IPS-15b (cell line): ENCODE measurements at regions not wholly inside any gene's neighbourhood (a gene's known extent, or its start where the extent isn't known, plus 50 kb on each side); places are given as distances from the start of the nearest gene placed in this dataset.

Source experiments
- H3K27me3 ChIP-seq: one replicate; pipeline ENCODE4 v1.6.1; 2013; ENCODE audit warnings: low read length; ENCODE audit not compliant: control insufficient read depth, insufficient read depth
- H3K36me3 ChIP-seq: one replicate; pipeline ENCODE4 v1.6.1; 2013; ENCODE audit warnings: low read length; ENCODE audit not compliant: control insufficient read depth, insufficient read depth
- H3K4me1 ChIP-seq: one replicate; pipeline ENCODE4 v1.6.1; 2013; ENCODE audit warnings: mild to moderate bottlenecking, low read length; ENCODE audit not compliant: control insufficient read depth, insufficient read depth
- H3K4me3 ChIP-seq: one replicate; pipeline ENCODE4 v1.5.1; 2013; ENCODE audit warnings: low read depth, low read length
- H3K9ac ChIP-seq: one replicate; pipeline ENCODE4 v1.6.1; 2013; ENCODE audit warnings: low read depth, mild to moderate bottlenecking, low read length
- H3K9me3 ChIP-seq: one replicate; pipeline ENCODE4 v1.6.1; 2013; ENCODE audit warnings: mild to moderate bottlenecking, low read length; ENCODE audit not compliant: control insufficient read depth, insufficient read depth

DNA sequence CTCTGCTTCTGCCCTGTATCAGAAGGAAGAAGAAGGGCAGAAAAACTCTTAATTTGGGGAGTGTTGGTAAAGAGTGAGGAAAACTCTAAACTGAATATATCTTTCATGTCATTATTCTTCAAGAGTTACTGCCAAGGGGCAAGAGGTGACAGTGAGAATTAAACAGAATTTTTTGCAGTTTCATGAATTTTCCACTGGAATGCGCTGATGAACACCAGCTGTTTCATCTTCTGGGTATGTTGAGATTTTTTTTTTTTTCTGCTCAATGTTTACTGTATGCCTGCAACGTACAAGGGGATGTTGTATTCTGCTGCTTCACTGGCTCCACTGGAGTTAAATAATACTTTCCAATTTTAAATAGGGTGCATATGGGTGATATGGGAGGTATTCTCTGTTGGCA is 117.8 kb downstream of the FAM76B start:
- no peaks in the 10 kb centered on the region for H3K36me3 ChIP-seq
- no peaks in the 10 kb centered on the region for H3K27me3 ChIP-seq
- no peaks in the 10 kb centered on the region for H3K4me1 ChIP-seq
- no peak overlapping the region for H3K9ac ChIP-seq
- H3K4me3 ChIP-seq = no peak overlapping the region
- H3K9me3 ChIP-seq = no peaks in the 10 kb centered on the region

DNA sequence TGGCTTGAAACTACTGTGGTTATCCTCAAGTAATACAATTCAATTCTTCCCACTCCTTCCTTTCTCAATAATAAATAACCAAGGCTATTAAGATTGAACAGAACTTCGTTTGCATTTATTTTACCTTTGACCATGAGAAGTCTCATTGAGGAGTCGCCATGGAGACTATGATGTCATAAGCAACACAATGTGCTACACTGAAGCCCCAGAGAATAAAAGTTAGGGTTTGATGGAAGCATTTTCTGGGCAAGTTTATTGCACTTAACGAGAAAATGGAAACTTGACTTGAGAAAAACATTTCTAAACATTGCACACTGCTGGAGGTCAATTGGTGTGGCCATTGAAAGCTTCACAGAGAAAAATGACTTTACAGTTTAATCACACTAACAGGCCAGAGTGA is 121.5 kb downstream of the FAM76B start:
- Histone ChIP-seq H3K4me1 (no peaks in the 10 kb centered on the region), H3K27me3 (no peaks in the 10 kb centered on the region), H3K9ac (no peak overlapping the region), H3K4me3 (no peak overlapping the region), H3K36me3 (no peaks in the 10 kb centered on the region), H3K9me3 (no peaks in the 10 kb centered on the region)

DNA sequence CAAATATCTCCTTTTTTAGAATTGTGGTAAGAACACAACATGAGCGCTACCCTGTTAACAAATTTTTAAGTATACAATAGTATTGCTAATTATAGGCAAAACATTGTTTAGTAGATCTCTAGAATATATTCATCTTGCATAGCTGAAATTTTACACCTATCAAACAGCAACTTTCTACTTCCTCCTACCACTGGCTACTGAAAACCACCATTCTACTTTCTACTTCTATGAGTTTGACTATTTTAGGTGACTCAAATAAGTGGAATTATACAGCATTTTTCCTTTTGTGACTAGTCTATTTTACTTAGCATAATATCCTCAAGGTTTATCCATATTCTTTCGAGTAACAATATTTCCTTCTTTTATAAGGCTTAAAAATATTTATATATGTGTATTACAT is 128.4 kb downstream of the FAM76B start:
- no peak overlapping the region for H3K9ac ChIP-seq
- H3K36me3 ChIP-seq = no peaks in the 10 kb centered on the region
- no peaks in the 10 kb centered on the region for H3K4me1 ChIP-seq
- no peaks in the 10 kb centered on the region for H3K27me3 ChIP-seq
- no peaks in the 10 kb centered on the region for H3K9me3 ChIP-seq
- no peak overlapping the region for H3K4me3 ChIP-seq

DNA sequence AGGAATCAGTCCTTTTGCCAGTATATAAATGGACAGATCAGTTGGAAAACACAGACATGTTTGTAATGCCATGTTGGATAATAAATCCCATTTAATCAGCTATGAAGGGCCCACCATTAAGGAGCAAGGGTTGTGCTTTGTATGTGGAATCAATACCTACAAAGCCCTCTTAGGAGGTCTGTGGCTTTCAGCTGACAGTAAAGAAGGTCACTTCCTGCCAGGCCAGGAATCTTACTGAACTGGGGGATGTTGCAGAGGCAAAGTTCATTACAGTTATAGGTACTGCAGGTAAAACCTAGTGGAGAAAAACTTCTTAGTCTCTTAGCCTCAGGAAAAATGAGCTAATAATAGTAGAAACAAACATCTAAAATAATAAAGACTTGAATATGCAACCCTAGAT is 129.5 kb downstream of the FAM76B start:
- no peak overlapping the region for H3K9ac ChIP-seq
- no peaks in the 10 kb centered on the region for H3K9me3 ChIP-seq
- no peaks in the 10 kb centered on the region for H3K4me1 ChIP-seq
- no peak overlapping the region for H3K4me3 ChIP-seq
- H3K36me3 ChIP-seq = no peaks in the 10 kb centered on the region
- no peaks in the 10 kb centered on the region for H3K27me3 ChIP-seq

DNA sequence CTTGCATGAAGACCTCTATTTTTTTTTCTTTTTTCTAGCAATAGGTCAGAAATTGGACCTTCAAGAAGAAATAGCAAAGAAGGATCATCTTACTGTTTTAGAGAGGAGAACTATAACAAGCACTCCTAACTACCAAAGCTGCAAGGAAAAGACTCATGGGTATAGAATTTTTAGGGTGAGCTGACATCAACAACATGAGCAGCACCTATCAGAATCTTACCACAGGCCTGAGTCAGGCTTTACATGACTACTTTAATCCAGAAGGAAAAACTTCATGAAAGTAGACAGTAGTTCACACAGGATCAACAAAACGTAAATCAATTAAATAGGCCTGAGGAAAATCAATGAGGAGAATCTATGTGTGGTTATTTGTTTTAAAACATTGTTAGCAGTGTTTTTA is 130.5 kb downstream of the FAM76B start:
- no peaks in the 10 kb centered on the region for H3K36me3 ChIP-seq
- H3K27me3 ChIP-seq = no peaks in the 10 kb centered on the region
- no peaks in the 10 kb centered on the region for H3K9me3 ChIP-seq
- H3K9ac ChIP-seq = no peak overlapping the region
- H3K4me3 ChIP-seq = no peak overlapping the region
- H3K4me1 ChIP-seq = no peaks in the 10 kb centered on the region

DNA sequence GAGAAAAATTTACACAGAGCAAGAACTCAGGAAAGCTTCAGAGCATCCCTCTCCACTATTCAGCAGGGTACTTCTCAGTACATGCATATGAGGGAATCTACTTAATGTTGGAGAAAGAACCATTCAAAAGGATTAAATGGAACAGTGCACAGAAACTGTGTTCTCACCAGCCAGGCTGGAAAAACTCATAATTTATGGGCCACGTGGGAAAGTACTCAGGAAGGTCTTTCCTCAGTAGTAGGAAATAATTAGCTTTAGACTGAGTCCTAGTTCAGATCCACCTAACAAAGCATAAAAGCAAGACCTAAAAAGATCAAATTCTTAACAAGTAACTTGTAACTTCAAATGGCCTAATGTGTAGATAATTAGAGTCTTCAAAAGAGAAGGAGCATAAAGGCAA is 134.0 kb downstream of the FAM76B start:
- no peaks in the 10 kb centered on the region for H3K4me1 ChIP-seq
- no peaks in the 10 kb centered on the region for H3K9me3 ChIP-seq
- H3K36me3 ChIP-seq = no peaks in the 10 kb centered on the region
- H3K4me3 ChIP-seq = no peak overlapping the region
- no peaks in the 10 kb centered on the region for H3K27me3 ChIP-seq
- no peak overlapping the region for H3K9ac ChIP-seq

DNA sequence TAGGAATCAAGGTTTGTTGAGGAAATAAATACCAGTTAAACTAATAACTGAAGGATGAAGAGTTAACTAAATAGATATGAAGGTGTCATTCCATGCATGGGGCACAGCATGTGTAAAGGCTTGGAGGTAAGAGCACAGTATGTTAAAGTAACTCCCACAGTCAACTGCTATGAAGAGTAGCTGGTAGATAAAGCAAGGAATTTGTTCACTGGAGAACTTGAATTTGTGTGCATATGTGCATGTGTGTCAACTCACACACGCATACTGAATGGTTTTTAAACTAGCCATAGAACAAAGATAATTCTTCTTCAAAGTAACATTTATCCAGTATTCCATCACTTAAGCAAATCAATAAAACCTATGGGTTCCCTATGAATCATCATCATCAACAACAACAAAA is 135.9 kb downstream of the FAM76B start:
- Histone ChIP-seq H3K36me3 (no peaks in the 10 kb centered on the region), H3K9ac (no peak overlapping the region), H3K4me1 (no peaks in the 10 kb centered on the region), H3K9me3 (no peaks in the 10 kb centered on the region), H3K4me3 (no peak overlapping the region), H3K27me3 (no peaks in the 10 kb centered on the region)

DNA sequence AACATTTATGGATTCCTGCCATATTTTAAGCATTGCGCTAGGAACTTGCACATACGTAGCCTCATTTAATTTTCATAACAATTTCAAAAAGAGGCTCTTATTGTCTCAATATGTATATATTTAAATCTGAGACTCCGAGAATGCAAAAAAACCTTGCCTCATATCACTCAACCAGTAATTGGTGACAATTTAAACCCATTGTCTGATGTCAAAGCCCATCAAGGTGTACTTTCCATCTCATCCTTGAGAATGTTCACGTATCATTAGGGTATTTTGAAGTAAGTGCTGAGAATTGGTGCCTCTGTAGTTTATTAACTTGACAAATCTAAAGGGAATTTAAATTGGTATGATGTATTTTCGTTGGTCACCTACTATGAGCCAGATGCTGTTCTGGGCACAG is 136.5 kb downstream of the FAM76B start:
- H3K4me1 ChIP-seq = no peaks in the 10 kb centered on the region
- no peak overlapping the region for H3K9ac ChIP-seq
- H3K36me3 ChIP-seq = no peaks in the 10 kb centered on the region
- H3K9me3 ChIP-seq = no peaks in the 10 kb centered on the region
- no peaks in the 10 kb centered on the region for H3K27me3 ChIP-seq
- no peak overlapping the region for H3K4me3 ChIP-seq

DNA sequence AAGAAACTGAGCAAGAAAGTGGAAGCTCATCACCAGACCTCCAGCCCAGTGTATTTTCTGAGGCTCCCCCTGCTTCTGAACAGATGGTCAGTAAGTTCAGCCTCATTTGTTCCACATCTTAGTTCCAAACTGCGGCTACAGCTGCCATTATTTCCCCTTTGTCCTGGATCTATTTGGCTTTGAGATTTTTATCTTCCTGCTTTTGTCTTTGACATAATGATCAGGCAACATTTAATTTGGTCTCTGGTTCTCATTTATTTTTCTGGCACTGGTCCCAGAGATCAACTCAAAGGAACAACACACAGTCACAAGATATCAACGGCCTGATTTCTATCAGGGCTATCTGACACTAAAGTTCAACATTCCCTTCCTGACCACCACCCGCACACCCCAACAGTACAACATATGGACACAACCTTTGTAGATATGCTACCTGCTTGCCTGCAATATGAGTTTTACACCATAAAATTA is 137.5 kb downstream of the FAM76B start:
- H3K4me1 ChIP-seq = no peaks in the 10 kb centered on the region
- H3K4me3 ChIP-seq = no peak overlapping the region
- H3K36me3 ChIP-seq = no peaks in the 10 kb centered on the region
- H3K9ac ChIP-seq = no peak overlapping the region
- no peaks in the 10 kb centered on the region for H3K27me3 ChIP-seq
- no peaks in the 10 kb centered on the region for H3K9me3 ChIP-seq

DNA sequence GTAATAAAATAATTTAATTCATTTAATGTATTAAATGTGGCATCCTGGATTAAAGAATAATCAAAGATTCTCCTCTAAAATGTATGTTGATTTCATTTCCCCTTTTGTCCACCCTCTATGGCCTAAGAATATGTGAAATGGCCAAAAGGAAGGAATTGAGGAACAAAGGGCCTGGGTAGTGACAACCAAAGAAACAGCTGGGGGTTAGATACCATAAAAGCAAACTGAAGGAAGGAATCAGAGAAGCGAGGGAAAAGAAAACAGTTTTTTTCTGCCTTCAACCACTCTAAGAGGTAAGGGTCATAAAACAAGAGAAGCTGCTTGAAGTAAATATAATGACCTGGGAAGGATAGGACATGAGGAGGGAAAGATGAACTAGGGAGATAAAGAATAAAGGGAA is 139.3 kb downstream of the FAM76B start:
- no peak overlapping the region for H3K4me3 ChIP-seq
- no peak overlapping the region for H3K9ac ChIP-seq
- no peaks in the 10 kb centered on the region for H3K36me3 ChIP-seq

DNA sequence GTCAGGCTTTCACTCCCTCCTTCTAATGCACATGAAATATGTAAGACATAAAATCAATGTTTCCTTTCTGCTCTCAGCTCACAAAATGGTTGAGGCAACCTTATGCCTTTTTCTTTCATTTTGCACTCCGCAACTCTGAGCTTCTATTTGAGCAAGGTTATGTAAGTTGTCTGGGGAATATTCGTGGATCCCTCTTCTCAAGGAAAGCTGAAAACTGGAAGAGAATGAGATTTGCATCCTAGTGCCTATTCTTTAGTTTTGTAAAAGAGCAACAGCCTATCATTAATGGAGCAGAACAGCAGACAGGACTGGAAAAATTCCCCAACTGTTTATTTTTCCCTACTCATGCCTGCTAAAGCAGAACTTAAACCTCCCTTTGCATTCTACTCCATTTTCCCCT is 141.7 kb downstream of the FAM76B start:
- no peak overlapping the region for H3K4me3 ChIP-seq

More for the DNA sequence above, 139.3 kb downstream of the FAM76B start:
- Histone ChIP-seq H3K4me1 (no peaks in the 10 kb centered on the region), H3K27me3 (no peaks in the 10 kb centered on the region), H3K9me3 (no peaks in the 10 kb centered on the region)

DNA sequence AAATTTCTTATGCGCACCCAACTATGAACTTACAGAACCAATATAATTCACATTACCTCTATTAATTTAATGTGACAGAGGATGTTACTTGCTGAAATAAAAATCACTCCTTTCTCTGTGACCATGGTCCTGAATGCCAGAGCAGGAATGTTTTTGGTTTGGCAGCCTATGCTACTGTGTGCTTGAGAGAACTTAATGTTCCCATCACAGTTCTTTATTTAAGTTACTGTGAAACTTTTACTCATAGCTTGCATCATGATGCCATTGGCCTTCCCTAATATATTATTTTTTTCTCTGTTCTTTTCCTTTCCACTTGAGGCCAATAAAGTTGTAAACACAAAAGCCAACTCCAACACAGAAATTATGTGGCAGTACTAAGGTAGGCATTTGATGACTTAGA is 142.2 kb downstream of the FAM76B start:
- H3K27me3 ChIP-seq = no peaks in the 10 kb centered on the region
- H3K9ac ChIP-seq = no peak overlapping the region
- no peaks in the 10 kb centered on the region for H3K4me1 ChIP-seq
- H3K36me3 ChIP-seq = no peaks in the 10 kb centered on the region
- no peaks in the 10 kb centered on the region for H3K9me3 ChIP-seq
- no peak overlapping the region for H3K4me3 ChIP-seq

More for the DNA sequence above, 141.7 kb downstream of the FAM76B start:
- Histone ChIP-seq H3K9me3 (no peaks in the 10 kb centered on the region), H3K36me3 (no peaks in the 10 kb centered on the region), H3K9ac (no peak overlapping the region), H3K27me3 (no peaks in the 10 kb centered on the region), H3K4me1 (no peaks in the 10 kb centered on the region)

DNA sequence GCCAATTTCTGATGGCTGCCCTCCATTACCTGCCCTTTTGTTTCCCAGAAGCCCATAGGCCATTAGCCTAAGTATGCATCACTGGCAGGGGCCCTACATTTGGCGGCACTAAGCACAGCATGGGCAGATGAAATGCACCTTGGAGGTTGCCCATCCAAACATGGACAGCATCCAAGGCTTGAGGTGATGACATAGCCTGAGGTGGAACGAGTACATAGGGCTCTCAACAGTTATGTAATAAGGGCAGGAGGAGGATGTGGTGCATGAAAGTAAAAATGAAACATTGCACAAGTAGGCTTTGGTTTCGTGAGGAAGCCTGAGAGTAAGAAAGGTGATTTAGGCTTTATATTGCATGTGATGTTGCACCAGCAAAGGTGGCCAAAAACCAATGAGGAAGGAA is 148.1 kb downstream of the FAM76B start:
- Histone ChIP-seq H3K36me3 (no peaks in the 10 kb centered on the region), H3K4me1 (no peaks in the 10 kb centered on the region), H3K9ac (no peak overlapping the region), H3K4me3 (no peak overlapping the region), H3K9me3 (no peaks in the 10 kb centered on the region), H3K27me3 (no peaks in the 10 kb centered on the region)
